T-helper 1 cell (primary cell): ENCODE measurements at regions not wholly inside any gene's neighbourhood (a gene's known extent, or its start where the extent isn't known, plus 50 kb on each side); places are given as distances from the start of the nearest gene placed in this dataset.
A peak's percentile ranks its signal among the peaks of the same experiment; 100 is the strongest.
"Not testable (repeated sequence)": the region's sequence is repeated elsewhere in the genome, so short reads cannot be mapped to it uniquely, and the experiment has no call there.

ENCODE experiments used
- DNase-seq, 5 donors: peaks; one replicate each; pipeline ENCODE4 v3.0.0-alpha.2; 2012 to 2020

DNA sequence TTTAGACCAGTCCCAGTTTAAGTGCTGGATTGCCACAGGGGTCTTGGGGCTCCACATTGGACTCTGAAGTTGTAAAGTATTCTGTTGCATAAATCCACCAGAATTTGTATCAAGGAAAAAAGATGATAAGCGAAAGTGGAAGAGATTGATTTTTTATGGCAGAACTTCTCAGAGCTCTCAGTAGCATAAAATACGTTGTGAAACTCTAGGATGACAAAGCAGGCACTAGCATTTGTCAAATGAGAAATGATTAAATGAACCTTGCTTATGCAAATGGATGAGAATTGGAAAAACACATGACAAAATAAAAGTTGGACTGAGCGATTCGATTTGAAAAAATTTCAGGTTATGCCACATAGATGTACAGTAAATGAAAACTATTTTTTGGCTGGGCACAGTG is 253.8 kb upstream of the RAB4A start:
- DNase-seq = no peak

DNA sequence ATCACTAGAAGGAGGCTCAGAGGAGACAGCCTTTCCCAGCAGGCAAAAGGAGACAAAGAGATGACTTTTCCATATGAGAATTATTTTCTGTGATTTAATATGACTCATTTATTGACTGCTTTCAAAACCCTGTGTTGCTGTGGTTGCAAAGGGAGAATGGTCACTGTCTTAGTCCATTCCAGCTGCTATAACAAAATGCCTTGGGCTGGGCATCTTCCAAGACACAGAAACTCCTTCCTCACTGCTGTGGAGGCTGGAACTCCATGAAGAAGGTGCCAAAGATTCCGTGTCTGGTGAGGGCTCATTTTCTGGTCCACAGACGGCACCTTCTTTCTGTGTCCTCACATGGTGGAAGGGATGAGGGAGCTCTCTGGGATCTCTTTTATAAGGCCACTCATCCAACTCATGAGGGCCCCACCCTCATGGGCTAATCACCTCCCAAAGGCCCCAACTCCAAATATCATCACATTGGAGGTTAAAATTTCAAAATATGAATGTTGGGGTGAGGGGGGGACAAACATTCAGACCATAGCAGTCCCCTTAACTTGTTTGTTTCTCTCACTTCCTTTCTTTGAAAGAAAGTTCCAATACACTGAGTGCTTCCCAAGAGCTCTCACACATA is 252.1 kb upstream of the RAB4A start:
- no peak for DNase-seq

DNA sequence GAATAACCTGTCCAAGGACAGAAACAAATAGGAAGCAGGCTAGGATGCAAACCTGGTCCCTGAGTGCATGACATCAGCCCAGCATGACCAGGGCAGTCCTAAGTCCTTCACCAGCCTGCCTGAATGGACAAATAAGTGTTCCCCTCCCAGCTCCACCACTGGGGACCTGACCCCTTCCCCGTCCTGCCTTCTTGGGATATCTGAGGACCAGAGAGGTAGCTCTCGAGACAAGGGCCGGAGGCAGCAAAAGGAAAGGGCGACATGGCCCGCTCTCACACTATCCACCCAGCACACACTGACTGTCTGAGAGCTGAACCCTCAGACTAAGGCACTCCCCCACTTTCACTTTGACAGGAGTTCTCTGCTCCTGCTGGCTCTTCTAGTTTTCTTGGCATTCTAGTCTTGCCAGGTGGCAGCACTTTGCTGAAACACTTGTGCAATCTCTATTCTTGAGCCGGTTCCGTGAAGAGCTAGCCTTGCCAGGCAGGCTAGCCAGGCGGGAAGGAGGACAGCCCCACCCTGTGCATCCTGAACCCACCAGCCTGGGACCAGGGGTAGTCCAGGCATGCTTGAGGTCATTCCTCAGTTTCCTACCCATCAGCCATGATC is 251.1 kb upstream of the RAB4A start:
- no peak for DNase-seq

DNA sequence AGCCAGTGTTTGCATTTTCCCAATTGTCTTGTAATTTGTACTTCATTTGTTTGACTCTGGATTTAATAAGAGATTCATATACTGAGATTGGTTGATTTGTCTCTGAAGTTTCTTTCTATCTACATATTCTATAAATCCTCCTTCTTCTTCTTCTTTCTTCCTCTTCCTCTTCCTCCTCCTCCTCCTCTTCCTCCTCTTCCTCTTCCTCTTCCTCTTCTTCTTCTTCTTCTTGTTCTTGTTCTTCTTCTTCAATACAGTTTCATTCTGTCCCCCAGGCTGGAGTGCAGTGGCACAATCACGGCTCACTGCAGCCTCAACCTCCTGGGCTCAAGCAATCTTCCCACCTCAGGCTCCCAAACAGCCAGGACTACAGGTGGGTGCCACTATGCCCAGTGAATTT is 249.9 kb upstream of the RAB4A start:
- DNase-seq = not testable (repeated sequence)

DNA sequence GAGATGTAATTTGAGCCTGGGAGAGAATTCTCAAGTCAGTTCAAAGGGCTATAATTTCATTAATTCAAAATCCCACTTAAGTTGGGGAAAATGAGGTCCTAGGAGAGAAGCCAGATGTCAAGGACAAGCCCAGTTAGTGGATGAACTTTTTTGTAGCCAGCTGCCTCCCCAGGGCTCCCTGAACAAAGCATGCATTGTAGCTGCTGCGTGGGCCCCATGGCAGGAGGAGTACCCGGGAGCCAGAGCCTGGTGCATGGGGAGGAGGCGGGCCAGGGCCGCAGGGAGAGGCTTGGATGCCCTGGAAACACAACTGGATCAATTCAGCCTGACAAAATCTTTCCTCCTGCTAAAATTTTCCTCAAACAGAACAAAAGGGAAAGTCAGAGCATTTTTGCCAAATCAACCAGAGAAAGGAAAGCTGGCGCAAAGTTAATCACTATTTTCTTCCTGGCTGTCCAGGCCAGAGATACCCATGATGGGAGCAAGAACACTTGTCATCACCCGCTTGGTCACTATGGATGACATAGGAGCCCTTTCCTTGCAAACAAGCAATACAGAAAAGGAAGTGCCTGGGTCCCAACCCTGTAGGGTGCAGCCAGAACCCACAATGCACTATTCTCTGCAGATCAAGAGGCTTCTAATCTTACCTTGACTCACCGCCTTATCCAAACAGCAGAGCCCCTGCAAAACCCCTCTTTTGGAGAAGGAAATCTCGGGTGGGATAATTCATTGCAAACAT is 248.1 kb upstream of the RAB4A start:
- no peak for DNase-seq

DNA sequence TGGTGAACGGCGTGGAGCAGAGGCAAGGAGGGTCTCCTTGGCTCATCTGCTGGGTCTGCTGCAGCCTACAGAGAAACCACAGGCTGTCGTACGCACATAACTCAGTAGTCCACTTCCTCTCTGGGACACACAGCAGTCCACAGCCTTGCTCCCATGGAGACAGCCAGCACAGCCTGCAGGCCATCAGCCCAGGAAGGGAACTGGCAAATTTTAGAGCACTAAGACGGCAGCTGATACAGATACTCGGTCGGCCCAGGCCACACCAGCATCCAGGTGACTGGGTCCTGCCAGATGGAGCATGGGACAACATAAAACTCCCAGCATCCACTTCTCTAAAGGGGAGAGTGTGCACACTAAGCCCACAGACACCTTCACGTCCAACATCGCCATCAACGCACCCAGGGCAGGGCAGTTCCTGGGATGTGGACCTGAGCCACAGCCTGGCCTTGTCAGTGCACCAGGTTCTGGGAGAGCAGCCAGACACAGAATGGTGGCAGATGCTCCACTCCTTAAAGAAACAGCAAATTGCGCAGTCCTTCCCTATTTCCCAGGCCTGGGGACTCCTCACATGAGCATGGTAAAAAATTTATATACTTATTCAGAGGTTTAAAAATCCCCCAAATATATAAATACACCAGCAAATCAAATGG is 247.1 kb upstream of the RAB4A start:
- no peak for DNase-seq

DNA sequence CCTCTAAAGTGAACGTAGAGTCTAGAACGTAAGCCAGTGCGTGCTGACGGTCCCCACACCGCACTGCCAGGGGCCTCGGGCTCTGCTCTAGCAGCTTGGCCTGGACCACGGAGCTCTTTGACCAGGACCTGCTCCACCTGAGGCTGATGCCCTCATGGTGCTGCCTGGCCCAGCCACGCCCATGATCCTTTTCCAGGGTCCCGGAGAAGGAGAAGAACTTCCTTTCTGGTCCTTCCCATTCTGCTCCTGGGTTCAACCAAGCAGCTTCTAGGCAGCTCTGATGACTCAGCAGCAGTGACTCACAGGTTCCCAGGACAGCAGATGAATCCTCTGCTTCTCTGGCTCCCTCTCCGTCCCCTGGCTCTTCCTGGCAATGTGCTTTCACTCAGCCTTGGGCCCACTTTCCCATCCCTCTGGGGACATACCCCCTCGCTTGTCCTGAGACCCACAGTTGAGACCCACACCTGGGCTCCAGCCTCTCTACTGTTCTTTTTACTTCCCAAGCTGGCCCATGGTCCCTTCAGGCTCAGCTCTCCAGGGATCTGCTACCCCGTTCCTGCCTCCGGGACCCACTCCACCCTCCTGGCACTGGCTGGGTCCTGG is 246.3 kb upstream of the RAB4A start:
- DNase-seq = no peak

DNA sequence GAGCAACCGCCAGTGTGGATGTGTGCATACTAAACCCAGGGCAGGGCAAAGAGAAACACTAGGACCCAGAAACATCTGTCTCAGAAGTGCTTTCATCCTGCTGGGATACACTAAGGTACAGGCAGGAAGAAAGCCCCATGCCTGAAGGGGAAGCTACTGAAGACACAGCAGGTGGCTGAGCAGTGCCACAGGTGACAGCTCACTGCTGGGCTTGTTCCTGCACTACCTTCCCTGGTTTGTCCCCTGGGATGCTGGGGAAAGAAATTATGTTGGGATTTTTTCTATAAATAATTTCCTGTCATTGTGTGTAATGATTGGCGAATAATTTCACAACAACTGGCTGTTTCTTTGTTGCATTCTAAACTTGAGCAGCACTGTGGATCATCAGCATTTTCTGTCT is 245.3 kb upstream of the RAB4A start:
- DNase-seq = no peak

DNA sequence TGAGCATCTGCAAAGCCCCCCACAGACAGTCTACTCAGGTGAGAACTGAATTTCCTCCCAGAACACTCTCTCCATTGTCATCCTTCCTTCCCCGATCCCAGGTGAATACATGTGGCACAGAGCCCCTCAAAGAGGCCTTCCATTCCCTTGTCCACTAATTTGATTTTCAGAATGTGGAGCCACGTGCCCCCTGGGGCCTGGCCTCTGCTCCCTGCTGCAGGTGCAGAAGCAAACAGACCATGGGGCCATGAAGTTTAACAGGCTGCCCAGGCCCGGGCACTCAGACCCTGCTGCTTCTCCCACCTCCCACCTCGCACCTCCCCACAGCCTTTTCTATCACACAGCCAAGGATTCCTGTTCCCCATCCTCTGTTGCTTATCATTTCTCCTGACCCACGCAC is 243.8 kb upstream of the RAB4A start:
- no peak for DNase-seq

DNA sequence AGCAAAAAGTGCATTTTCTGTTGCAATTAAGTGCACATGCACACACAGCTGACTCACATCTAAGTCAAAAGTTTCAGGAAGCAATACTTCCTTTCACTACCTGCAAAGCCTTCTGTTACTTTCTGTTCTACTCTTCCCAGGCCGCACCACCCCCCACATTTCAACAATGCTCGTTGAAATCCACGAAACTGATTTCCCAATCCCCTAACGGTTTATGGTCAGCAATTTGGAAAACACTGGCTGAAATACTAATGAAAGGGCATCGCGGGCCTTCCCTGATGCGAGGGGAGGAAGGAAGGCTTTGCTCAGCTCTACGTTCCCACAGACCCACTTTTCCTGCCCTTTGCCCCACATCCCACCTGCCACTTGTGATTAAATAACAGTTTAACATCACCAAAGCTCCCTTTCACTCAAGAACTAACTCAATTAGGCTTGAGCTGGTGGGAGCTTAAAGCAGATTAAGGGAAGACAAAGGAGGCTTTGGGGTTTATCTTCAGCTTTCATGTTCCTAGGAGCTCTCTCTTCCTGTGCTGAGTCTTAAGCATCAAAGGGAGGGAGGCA is 243.2 kb upstream of the RAB4A start:
- DNase-seq = peak in 1 of 5 donors; percentile 62

DNA sequence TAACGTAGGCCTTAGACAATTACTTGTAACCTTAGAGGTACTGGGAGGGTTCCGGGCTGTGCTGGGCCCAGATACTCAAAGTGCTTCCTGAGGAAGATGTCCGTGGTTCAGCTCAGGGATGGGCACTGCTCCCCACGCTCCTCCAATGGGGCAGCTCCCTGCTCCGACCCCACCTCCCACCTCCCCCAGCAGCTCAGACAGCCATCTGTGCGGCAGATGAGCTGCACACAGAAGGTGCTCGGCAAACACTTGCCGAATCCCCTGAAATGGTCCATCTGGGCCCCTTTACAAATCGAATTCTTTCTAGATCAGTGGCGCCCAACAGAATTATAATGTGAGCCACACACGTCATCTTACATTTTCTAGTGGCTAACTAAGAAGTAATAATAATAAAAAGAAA is 242.4 kb upstream of the RAB4A start:
- DNase-seq = no peak

DNA sequence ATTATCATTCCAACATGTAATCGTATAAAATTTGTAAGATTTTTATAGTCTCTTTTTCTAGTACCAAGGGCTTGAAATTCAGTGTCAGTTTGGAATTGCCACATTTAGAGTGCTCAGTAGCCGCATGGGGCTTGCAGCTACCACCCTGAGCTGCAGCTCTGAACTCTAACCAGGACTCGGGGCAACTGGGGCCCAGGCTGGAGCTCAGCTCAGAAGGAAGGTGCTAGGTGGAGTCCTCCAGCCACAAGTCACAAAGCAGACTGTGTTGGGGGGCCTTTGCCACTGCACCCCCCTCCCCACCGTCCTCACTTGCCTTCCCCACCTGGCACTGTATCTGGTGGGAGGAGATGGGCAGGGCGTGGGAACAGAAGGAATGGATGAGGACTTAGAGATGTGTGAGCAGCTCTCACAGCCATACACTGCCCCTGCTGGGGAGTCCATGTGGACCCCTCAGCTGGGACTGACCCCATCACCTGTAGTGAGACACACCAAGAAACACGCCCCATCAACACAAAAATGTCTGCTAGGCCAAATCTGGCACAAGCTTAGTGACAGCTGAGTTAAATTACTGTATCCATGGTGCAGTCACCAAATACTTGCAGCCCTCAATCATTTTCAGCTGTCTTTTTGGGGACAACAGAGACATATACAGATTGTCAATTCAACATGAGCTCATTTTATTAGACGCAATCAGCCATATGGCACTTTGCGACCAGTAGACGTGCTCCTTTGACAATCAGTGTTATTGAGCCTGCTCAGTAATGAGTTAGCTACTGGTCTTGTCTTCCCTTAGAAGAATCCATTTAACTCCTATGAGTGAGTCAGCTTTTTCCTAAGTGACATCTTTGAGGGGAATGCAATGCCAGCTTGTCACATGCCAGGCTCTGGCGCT is 241.7 kb upstream of the RAB4A start:
- no peak for DNase-seq

DNA sequence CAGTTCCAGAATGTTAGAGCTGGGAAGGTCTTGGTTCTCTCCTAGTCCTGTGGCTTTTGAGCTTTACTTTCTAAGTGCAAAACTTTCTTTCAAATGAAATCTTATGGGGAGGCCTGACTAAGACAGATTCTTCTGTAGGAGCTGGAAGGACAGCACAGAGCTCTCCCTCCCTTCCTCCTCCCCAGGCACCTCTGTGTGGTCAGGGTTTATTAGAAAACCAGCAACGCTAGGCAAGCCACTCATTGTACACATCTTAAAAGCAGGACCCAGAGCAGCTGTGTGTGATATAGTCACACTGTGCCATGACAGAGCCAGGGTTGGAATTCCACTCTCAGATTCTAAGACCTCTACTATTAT is 241.1 kb upstream of the RAB4A start:
- DNase-seq = no peak

DNA sequence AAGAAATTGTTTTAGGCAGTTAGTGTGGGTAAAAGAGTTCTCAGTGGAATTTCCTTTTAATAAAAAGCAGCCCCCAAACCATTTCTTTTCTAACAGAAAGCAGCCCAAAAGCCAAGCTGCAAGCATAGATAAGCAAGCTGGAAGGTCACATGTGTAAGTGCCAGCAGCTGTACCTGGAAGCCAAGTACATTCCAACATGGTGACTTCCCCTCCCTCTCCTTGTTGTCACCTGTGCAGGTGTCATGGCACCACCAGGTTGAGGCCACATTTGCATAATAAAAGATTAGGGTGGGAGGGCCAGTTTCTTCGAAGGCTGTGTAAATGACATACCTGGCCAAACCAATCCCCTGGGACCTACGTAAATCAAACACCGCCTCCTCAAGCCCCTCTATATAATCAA is 240.3 kb upstream of the RAB4A start:
- DNase-seq = no peak

DNA sequence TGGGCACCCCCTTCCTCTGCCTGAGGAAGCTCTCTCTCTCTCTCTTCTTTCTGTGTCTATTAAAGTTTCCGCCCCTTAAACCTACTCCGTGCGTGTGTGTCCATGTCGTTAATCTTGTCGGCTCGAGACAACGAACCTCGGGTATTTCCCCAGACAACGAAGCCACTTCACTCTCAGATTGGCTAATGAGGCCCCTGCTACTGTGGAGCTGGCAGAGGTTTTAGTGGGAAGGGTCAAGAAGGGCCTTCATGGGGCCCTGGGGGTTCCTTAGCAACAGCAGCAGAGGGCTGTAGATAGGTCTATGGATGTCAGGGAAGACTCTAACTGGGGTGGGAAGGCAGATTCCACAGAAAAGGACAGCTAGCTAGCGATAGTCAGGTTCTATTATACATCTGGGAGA is 239.8 kb upstream of the RAB4A start:
- DNase-seq = no peak

DNA sequence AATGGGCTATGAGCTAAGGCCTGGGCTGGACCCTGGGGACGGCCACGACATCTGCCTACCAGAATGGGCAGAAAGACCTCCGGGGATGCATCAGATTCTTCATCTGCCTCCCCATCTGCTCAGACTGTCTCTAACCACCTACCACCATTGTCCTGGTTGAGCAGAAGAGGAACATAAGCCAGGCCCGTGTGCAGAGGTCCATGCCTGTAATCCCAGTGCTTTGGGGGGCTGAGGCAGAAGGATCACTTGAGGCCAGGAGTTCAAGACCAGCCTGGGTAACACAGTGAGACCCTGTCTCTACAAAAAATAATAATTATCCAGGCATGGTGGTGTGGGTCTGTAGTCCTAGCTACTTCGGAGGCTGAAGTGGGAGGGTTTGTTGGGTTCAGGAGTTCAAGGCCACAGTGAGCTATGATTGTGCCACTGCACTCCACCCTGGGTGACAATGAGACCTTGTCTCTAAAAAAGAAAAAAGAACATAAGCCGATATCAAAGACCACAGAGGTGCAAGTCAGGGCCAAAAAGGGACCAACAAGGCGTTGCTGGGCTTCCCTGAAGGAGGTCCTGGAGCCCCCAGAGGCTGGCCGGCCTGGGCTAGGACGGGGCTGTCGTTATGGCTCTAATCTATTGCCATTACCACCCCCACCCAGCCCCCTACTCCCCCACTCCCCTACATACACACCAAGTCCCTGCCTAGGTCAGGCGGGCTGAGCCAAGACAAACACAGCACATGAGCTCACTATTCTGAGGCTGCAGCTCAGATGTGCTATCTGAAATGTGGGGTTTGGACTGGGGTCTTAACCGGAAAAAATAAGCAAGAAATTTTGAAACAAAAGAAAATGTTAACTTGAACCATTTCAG is 239.2 kb upstream of the RAB4A start:
- no peak for DNase-seq

DNA sequence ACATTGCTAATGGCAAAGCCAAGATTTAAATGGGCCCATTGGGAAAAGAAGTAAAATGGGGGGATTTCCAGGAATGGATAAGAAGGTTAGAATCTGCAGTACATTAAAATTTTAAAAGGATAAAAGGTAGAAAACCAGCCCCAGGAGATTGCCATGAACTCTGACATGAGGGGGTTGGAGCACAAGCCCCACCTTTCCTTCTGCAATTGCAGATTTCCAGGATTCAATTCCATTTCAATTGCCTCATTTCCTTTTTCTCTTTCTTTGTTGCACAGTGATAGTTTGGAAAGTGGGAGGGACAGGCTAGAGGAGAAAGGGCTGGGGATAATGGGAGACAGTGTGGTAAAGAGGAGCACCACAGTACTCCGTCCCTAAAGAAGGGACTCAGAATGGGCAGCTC is 238.5 kb upstream of the RAB4A start:
- DNase-seq = no peak

DNA sequence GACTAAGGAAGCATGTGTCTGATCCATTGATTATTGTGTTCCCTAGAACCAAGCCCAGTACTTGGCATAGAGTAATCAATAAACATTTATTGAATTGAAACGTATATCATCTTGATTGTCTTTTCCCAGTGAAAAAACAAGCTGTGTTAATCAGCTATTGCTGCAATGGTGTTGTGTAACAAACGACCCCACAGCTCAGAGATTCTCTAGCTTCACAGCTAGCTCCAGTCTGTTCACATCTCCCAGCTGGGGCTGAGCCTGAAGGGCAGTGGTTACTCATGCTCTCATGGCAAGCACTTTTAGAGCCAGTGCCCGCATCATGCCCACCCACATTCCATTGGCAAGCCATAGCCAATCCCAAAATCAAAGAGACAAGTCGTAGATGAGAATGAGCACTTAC is 237.4 kb upstream of the RAB4A start:
- no peak for DNase-seq

DNA sequence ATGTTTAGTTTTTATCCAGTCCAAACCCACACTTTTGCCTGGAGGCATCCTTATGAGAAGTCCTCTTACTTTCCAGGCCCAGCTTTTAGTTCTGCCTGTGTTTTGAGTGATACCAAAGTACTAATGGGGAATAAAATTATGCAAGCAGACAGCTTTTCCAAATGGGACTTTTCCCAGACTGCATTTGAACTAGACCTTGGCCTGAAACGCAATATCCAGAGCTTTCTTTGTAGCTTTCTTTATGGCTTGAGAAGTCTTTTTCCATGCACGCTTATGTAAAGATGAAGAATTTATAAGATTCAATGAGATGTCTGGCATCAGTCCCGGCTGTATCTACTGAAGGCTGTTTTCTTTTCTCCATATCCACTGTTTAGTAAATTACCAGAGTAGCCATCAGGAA is 236.6 kb upstream of the RAB4A start:
- no peak for DNase-seq

DNA sequence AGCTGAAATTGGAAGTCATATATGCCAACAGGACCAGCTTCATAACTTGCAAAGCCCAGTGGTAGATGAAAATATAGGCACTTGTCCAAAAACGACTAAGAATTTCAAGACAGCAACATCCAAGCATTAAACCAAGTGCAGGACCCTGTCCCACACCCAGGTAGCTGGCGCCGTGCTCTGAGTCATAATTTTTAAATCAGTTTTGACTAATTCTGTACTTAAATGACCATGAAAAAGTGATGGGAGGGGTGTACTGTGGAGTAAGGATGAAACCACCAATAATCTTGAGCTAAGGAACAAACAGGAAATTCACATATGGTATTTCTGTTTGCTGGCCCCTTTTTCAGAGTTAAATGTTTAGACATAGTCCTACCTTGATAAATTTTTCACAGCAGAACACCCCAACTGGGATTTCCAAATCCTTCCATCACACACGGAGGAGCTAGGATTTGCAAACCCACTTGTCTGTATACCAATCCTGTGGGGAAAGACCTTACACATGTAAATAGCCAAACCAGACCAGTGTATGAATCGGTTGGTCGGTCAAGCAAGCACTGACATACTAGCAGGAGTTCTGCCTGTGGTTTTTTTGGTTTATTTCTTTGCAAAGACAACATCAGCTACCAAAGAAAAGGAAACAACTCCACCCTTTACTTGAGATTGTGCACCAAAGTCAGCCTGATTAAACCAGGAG is 235.7 kb upstream of the RAB4A start:
- peak in 1 of 5 donors; percentile 36 for DNase-seq

DNA sequence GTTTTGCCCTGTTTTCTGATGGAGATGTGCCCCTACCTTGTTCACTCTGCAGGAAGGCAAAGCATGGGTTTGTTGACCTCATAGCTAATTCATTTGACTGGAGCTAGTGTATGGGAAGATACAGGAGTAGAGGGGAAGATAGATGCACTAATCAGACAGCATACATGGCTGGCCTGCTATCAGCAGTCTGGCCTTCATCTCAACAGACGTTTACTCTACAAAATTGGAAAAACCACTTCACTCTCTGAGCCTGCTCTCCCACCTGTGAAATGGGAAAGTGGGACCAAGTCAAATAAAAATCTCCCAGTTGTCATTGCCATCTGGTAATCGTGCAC is 235.2 kb upstream of the RAB4A start:
- peak in 1 of 5 donors; percentile 13 for DNase-seq
